ENCODE measurements at regions not wholly inside any gene's neighbourhood (a gene's known extent, or its start where the extent isn't known, plus 50 kb on each side); places are given as distances from the start of the nearest gene placed in this dataset.

- no peak for DNase-seq
Observed at GRCh38 chr16:48879223-48880122, 269.5 kb upstream of the N4BP1 start.

GRCh38 chr16:48877946-48878345, 268.0 kb upstream of the N4BP1 start:
- DNase-seq = no peak

DNA sequence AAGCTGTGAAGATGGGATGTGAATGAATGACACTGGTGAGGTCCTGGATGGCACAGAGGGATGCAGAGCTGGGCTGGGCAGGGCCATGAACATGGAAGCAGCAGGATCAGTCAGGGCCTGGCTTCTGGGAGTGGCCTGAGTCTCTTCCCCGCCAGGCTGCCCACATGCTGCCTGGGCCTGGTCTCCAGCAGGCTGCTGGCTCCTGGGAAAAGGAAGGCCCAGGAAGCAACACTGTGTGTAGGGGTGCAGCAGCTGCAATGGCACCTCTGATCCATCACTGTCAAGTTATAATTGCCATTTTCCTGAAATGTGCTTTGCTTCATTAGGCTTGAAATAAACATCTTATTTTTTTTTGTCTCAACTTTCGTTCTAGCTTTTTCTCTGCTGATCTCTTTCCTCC, 260.2 kb upstream of the N4BP1 start:
- no peak for DNase-seq

DNA sequence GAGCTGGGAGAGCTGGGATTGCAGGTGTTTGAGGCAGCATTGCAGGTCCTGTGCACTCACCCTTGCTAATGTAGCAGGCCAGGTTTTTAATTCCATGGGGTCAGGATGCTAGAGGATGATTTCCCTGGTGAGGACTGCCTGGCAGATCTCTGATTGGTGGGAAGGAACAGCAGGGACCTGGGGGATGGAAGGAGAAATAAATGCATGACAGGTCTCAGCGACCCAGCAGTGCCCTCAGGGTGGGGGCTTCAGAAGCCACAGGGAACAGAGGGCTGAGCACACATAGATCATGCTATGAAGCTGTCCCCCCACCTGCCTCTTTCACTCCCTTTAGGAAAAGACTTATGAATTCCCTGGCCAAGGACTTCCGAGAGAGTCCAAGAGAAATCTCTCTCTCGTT, 255.5 kb upstream of the N4BP1 start:
- DNase-seq = no peak

- DNase-seq = no peak
Observed at GRCh38 chr16:48864055-48864454, 254.1 kb upstream of the N4BP1 start.

DNA sequence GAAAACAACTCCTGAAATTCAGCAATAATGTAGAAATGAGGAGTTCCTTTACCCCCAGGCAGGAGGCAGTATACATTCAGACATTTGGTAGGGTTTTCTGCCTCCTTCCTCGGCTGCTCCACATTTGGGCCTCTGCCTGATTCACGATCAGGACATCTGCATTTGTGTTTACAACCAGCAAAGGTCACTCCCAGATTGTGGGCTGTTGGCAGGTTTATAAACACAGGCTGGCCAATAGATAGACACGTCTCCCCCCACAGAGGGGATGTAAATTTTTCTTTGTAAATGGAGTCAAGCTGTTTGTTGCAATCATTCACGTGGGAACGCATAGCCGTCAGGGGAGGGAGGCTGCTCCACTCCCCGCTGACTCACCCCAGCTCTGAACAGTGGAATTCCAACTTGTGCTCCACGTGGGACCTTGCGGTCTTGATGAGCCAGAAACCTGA, 252.1 kb upstream of the N4BP1 start:
- DNase-seq = no peak

DNA sequence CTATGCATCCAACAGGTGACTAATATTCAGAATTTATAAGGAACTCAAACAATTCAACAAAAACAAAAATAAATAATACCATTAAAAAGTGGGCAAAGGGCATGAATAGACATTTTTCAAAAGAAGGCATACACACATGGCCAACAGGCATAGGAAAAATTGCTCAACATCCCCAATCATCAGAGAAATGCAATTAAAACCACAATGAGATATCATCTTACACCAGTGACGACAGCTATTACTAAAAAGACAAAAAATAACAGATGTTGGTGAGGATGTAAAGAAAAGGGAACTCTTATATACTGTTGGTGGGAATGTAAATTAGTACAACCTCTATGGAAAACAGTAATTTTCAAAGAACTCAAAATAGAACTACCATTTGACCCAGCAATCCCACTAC, 250.4 kb upstream of the N4BP1 start:
- DNase-seq = no peak

DNA sequence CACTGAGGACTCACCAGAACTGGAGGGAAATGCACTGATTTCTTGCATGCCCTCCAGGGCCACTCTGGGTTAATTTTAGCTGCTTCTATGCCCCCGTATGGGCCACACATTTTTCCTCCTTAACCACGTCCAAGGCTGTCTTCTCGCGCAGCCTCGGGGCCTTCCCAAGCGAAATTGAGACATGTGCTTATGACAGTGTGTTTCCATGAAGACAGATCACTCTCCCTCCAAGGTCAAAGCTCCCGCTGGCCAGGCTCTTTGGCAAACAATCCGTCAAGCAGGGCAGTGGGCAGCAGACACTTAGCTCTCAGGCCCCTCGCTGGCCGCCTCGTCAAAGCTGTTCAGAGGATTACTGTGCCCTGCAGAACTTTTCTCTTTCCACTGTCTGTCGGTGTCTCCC, 243.0 kb upstream of the N4BP1 start:
- no peak for DNase-seq

DNA sequence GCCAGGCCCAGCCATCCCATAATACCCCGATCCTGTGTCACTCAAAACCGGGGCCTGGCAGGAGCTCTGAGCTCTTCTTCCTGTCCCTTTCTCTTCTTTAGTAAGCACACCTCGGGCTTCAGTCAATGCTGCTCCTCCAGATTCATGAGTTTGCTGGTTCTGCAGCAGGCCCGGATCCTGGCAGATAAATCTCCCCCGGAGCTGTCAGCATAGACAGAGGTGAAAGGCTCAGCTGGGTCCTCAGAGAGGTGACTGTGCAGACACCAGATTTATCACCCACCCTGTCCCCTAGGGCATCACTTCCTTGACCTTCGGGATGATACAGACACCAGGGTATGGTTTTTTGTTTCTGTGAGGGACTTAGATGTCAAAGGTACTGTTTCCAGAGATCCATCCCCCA, 242.5 kb upstream of the N4BP1 start:
- no peak for DNase-seq

- DNase-seq = no peak
Observed at GRCh38 chr16:48850097-48850770, 240.3 kb upstream of the N4BP1 start.

- DNase-seq = no peak
Observed at GRCh38 chr16:48846277-48846676, 236.3 kb upstream of the N4BP1 start.

DNA sequence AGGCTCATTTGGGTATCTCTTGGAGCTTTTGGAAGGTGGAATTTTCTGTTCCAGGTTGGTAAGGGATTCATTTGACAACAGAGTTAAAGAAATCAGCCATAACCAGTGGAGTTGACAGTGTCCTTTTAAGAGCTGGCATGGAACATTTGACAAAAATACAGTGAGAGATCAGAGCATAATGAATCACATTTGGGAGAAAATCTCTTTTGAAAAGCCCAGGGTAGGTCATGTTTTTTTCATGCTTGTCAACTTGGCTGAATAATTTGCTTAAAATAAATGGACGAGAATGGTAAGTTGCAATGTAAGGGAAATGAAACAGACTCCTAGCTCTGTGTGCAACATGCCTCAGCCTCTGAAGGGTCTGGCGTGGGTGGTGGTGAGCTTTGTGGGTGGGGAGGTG, 235.3 kb upstream of the N4BP1 start:
- no peak for DNase-seq

DNA sequence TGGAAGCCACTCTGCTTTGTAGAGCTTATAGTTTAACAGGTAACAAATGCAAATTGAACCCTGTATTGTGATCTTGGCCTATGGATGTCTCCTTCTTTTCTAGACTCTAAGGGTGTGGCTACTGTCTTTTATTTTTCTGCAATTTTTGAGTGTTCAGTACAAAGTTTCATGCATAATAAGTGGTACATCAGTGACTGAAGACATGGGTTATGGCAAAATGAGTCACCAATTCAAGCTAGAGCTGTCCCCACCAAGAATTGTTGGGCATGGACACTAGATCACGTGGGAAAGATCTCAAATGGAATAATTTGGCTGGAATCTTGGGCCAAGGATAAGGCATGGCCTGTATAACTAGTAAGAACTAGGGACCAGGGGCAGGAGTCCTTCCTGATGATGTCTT, 228.4 kb upstream of the N4BP1 start:
- no peak for DNase-seq

- DNase-seq = no peak
Observed at GRCh38 chr16:48836636-48837035, 226.7 kb upstream of the N4BP1 start.

DNA sequence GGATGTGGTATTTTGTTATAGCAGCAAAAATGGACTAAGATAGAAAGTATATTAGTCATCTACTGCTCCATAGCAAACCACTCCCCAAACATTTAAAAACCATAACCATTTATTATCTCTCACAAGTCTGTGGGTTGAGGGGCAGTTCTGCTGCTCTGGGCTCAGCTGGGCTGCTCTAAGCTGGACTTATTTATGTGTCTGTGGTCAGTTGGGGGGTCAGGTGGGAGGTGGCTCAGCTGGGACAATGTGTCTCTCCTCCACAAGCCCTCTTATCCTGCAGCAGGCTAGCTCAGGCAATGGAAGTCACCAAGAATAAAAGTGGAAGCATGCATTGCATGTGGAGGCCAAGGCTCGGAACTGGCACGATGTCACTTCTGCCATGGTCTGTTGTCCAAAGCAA, 226.1 kb upstream of the N4BP1 start:
- DNase-seq = no peak

GRCh38 chr16:48834576-48834975, 224.6 kb upstream of the N4BP1 start:
- DNase-seq = no peak

GRCh38 chr16:48833461-48833860, 223.5 kb upstream of the N4BP1 start:
- no peak for DNase-seq

- DNase-seq = no peak
Observed at GRCh38 chr16:48831076-48831722, 221.2 kb upstream of the N4BP1 start.

GRCh38 chr16:48829336-48830310, 219.6 kb upstream of the N4BP1 start:
- DNase-seq = no peak

- no peak for DNase-seq
Observed at GRCh38 chr16:48824271-48824670, 214.3 kb upstream of the N4BP1 start.

DNA sequence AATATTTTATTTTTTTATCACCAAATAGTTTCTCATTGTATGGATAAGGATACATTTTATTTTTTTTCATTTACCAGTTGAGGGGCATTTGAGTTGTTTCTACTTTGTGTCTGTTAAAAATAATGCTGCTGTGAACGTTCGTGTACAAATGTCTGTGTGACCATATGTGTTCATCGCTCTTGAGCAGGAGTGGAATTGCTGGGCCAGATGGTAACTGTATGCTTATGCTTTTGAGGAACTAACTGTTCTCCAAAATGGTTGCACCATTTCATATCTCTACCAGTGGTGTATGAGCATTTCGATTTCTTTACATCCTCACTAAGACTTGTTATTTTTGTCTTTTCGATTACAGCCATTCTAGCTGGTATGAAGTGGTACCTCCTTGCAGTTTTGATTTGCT, 212.5 kb upstream of the N4BP1 start:
- DNase-seq = no peak

- DNase-seq = no peak
Observed at GRCh38 chr16:48820379-48820778, 210.4 kb upstream of the N4BP1 start.

- no peak for DNase-seq
Observed at GRCh38 chr16:48818257-48818656, 208.3 kb upstream of the N4BP1 start.

All from cerebellar nuclear complex (tissue), 1 donor.